Hypothalamus (tissue), 51 donors: ENCODE measurements at regions not wholly inside any gene's neighbourhood (a gene's known extent, or its start where the extent isn't known, plus 50 kb on each side); places are given as distances from the start of the nearest gene placed in this dataset.

ENCODE experiments used
- DNase-seq, 51 donors: peaks; one replicate each; lab custom pipeline; 2025; lab: John Stamatoyannopoulos, UW

GRCh38 chr6:44062771-44063560 lies 64.3 kb downstream of the MRPL14 start:
- DNase-seq, result no peak

DNA sequence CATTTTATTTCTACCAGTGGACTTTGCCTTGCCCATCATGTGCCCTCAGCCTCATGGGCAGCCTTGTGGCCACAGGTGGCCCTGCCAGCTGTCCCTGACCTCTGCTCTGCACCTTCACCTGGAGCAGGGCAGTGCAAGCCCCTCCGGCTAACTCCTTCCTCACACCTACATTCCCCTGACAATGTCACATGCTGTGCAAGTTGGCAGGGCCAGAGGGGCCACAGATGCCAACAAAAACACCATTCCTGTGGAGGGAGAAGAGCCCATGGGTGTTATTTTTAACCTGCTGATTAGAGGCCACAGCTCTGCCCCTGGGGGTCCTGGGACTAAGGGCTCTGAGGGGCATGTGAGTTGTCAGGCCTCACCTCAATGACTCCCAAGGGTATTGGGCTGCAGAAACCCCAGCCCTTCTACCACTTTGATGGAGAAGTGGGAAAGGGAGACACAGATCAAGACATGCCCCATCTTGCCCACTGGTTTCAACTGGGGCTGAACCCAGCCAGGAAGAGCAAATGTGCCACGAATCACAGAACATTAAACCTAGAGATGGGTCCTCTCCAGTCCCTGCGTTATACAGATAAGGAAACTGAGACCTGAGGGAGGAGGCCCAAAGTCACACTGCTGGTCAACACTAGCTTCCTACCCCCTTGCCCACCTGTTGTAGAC lies 65.0 kb downstream of the MRPL14 start:
- DNase-seq, result no peak

- DNase-seq, result no peak
Measured at GRCh38 chr6:44061375-44062104, 65.7 kb downstream of the MRPL14 start.

- DNase-seq, result no peak
Measured at GRCh38 chr6:44060612-44061374, 66.5 kb downstream of the MRPL14 start.

DNA sequence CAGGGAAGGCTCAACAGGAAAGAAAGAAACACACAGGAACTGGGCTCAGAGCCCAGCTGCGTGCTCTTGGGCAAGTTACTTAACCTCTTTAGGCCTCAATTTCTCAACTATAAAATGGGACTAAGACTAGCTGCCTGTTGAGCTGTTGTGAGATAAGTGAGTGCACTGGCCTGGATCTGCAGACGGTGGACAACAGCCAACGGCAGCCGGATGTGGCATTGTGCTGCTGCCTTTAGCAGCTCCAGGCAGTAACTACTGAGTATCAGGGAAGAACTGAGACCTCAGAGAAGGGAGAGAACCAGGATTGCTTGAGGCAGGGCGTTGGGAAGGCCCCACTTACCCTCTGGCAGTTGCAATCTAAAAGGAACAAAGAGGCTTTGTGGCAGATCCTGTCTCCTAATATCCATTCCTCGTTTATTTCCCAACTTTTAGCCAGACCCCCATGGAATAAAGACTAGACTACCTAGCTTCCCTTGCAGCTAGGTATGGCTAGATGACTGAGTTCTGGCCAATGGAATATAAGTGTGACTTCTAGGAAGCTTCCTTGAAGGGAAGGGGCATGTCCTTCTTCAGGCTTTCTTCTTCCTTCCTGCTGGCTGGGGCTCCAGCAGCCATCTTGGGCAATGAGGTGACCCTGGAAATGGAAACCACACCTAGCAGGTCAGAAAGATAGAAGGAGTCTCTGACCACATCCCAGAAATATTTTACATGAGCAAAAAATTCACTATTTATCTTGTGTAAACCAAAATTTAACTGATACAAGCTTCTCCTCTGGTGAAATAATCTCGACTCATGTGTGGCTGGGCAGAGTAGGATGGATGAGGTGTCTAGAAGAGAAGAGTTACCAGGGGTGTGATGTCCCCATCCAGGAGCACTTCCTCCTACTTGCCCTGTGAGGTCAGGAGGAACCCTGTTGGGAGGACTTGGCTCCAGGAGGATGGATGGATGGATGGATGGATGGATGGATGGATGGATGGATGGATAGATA lies 67.6 kb downstream of the MRPL14 start:
- no peak for DNase-seq

- no peak for DNase-seq
Measured at GRCh38 chr6:44058617-44059358, 68.5 kb downstream of the MRPL14 start.

DNA sequence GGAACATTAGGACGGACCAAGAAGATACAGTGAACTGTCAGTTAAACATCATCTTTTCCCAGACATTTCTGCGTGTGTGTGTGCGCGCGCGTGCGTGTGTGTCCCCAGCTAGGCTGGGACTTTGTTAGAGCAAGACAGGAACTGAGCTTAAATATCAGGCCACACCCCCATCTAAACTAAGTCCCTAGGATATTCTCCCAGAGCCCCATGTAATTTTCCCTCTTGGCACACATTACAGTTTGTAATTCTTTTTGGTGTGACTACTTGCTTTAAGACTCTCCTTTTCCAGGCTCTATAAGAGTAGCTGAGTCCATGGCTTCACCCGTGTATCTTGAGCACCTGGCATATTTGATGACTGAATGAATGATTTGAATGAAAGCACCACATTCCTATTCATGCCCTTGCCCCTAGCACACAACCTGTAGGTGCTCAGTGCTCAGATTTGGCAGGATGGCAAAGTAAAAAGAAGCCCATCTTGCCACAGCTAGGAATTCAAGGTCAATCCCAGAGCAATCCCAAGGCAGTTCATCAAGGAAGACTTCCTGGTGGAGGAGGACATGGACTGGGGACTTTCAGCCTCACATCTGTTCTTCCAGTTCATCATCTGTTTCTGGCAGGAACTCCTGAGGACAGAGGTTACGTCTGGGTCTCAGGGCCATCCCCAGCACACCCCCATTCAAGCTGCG lies 69.2 kb downstream of the MRPL14 start:
- DNase-seq, result no peak

DNA sequence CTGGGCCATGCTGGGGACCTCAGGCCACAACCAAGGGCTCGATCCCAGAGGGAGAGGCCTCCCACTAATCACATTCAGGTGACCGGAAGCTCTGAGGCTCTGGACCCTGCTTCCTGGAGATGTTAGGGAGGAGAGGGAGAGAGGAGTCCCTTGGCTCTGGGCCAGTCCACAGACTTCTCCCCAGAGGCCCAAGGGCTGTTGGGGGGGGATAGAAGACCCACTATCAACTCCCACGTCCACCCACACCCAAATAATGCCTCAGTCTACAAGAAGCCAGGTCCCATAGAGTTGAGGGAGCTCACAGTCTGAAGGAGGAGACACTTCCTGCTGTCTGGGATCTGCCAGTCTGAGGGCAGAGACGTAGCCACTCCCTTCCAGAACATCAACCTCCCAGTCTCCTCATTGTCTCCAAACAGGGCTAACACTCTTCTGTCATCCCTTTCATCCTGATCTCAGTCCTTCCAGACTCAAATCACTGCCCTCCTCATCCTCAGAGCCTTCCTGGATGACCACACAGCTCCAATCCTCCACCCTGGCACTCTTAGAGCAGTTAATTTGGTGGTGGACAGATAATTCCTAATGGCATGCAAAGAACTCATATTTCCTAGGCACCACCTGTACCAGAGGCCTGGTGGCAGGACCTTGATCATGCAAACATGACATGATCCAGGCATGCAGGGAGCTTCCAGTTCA lies 69.9 kb downstream of the MRPL14 start:
- no peak for DNase-seq

DNA sequence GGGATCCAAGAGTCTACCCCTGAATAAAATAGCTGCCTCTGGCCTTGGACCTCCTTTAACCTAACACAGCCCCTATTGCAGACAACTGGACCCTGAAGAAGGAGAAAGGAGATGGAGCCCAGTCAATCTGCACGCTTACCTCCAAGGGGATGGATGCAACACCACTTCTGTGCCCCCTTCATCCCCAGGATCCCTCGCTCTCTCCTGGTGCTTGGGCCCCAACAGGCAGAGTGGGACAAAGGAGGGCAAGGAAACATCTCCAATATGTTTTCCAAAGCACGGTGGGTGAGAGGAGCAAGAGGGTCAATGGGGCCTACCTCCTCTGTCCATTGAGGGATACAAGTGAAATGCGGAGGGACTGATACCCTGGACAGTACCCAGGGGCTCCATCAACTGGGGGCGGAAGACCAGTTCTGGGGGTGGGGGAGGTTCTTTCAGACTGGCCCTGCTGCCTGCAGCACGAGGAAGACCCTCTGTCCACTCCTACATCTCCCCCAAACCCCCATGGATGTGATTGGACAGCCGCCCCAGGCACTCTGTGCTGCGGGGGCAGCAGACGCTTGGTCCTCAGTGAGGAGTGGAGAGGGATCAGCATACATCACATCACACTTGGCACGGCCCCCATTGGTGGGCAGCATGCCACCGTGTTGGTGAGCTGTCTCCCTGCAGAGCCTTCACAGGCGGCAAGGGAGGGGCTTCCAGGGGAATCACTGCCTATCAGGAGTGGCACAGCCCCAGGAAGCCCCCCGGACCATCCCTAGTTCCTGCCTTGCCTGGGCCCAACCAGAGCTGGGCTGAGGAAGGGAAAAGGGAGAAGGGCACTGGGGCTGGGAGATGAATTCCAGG lies 70.6 kb downstream of the MRPL14 start:
- DNase-seq, result no peak

DNA sequence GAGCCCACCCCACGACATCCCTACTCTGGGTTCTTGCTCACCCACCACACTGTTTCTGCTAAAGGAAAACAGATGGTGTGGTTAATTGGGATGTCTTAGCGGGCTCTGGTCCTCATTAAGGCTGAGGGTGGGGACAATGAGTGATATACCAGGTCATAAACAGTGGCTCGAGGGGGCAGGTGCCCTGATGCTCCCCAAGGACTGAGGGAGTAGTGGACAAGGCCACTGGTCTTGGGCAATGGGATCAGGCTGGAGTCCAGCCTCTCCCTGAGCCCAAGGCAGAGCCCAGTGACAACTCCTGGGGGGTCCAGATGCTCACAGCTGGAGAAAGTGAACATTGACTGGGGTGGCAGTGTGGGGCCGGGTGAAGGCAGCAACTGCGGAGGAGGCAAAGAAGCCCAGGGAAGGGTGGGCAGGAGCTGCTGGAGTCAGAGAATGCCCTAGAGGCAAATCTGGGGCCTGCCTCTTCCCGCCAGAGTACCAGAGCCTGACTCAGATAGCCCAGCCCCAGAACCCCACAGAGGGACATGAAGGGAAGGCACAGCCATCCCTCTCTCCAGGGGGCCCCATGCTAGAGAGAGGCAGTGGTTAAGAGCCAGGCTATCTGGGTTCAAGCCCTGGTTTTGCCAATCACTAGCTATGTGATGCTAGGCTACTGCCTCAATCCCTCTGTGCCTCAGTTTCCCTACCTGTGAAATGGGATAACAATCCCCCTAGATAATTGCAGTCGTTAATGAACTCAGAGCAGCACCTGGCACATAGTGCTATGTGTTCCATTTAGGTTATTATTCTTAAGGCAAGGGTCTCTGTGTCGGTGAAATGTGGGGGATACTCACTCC lies 72.3 kb downstream of the MRPL14 start:
- DNase-seq, result no peak

GRCh38 chr6:44053760-44054556 lies 73.3 kb downstream of the MRPL14 start:
- no peak for DNase-seq

GRCh38 chr6:44053106-44053756 lies 74.0 kb downstream of the MRPL14 start:
- no peak for DNase-seq

DNA sequence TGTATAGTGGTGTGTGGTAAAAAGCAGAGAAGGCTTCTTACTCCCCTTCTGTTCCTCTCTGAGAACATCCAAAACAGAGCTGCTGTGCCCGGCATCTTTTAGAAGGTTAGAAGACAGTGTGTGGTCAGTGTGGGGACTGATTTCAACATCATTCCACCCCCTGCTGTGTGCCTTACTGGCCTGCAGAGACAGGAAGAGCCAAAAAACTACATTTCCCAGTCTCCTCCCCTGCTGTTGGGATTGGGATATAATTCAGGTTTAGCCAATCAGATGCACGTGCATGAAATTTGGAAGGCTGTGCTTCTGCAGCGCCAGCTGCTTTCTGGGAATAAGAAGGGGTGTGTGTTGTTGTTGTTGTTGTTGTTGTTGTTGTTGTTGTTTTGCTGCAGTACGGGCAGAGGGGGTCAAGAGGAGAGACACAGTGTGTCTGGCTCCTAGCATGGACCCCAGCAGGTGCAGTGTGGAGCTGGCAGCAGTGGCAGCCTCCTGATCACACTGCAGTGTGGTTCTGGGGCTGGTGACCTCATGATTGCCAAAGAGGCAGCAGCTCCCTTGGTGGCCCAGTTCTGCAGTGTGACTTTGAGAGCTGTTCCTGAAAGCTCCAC lies 74.7 kb downstream of the MRPL14 start:
- DNase-seq, result no peak

DNA sequence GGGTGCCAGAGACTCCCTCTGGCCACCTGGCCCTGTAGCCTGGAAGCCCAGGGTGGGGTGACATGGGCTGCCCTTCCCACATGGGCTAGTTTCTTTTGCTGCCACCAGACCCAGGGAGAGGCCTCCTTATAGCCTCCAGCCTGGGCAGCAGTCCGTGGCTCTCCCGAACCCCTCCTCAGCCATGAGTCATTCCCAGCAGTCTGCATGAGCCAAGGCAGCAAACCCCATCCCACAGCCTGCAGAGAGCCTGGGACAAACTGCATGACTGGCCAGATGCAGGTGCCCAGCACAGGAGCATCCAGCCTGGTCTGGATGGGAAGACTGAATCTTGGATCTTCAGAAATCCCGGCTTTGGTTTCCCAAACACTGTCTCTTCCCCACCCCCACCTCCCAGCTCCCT lies 75.7 kb downstream of the MRPL14 start:
- DNase-seq, result no peak
